ENCODE measurements at regions not wholly inside any gene's neighbourhood (a gene's known extent, or its start where the extent isn't known, plus 50 kb on each side); places are given as distances from the start of the nearest gene placed in this dataset.

GRCh38 chr5:90287036-90287435 is 122.5 kb downstream of the CETN3 start:
- H3K27ac ChIP-seq (ENCODE audit: low read depth, low read length), result no peak overlapping the region

GRCh38 chr5:90285581-90285980 is 124.0 kb downstream of the CETN3 start:
- ChIA-PET POLR2A (ENCODE audit: partially characterized antibody) (no interaction called here), CTCF (ENCODE audit: partially characterized antibody) (no interaction called here)

More at GRCh38 chr5:90287036-90287435, 122.5 kb downstream of the CETN3 start:
- Histone ChIP-seq H3K4me1 (ENCODE audit: insufficient read depth, low read length) (no peaks in the 10 kb centered on the region), H3K4me3 (ENCODE audit: low read length in 2 of 2) (no peak overlapping the region), H3K27me3 (ENCODE audit: insufficient read depth, low read length) (no peaks in the 10 kb centered on the region), H3K9me3 (ENCODE audit: control insufficient read depth in 1 of 2, low read length in 2 of 2) (no peaks in the 10 kb centered on the region), H3K36me3 (ENCODE audit: insufficient read depth, low read length) (no peaks in the 10 kb centered on the region)
- Mint-ChIP-seq H3K27ac (no peak overlapping the region), H3K4me1 (no peaks in the 10 kb centered on the region), H3K27me3 (peaks cover 0 to 3% of the 10 kb centered on the region in 2 donors), H3K36me3 (no peaks in the 10 kb centered on the region), H3K9me3 (peaks cover 0 to 2% (median 0%) of the 10 kb centered on the region in 8 donors), H3K4me3 (no peak overlapping the region)
- POLR2A ChIA-PET (ENCODE audit: partially characterized antibody), result no interaction called here
- CTCF ChIA-PET (ENCODE audit: partially characterized antibody), result no interaction called here
- intact Hi-C loops (cut with micrococcal nuclease), result no loop called here
- no peak for DNase-seq

GRCh38 chr5:90284375-90284774 is 125.2 kb downstream of the CETN3 start:
- no peak overlapping the region for H3K4me3 Mint-ChIP-seq
- intact Hi-C loops (cut with micrococcal nuclease), result no loop called here

More at GRCh38 chr5:90285581-90285980, 124.0 kb downstream of the CETN3 start:
- no peaks in the 10 kb centered on the region for H3K9me3 ChIP-seq (ENCODE audit: control insufficient read depth in 1 of 2, low read length in 2 of 2)
- no peak for DNase-seq
- no peaks in the 10 kb centered on the region for H3K36me3 Mint-ChIP-seq
- H3K27ac Mint-ChIP-seq, result no peak overlapping the region
- H3K4me1 Mint-ChIP-seq, result no peaks in the 10 kb centered on the region
- no peaks in the 10 kb centered on the region for H3K36me3 ChIP-seq (ENCODE audit: insufficient read depth, low read length)
- H3K27ac ChIP-seq (ENCODE audit: low read depth, low read length), result no peak overlapping the region
- no peak overlapping the region for H3K4me3 Mint-ChIP-seq
- intact Hi-C loops (cut with micrococcal nuclease), result no loop called here
- peaks cover 2 to 3% of the 10 kb centered on the region in 2 donors for H3K27me3 Mint-ChIP-seq
- peaks cover 0 to 2% (median 0%) of the 10 kb centered on the region in 8 donors for H3K9me3 Mint-ChIP-seq
- no peaks in the 10 kb centered on the region for H3K4me1 ChIP-seq (ENCODE audit: insufficient read depth, low read length)
- H3K4me3 ChIP-seq (ENCODE audit: low read length in 2 of 2), result no peak overlapping the region
- no peaks in the 10 kb centered on the region for H3K27me3 ChIP-seq (ENCODE audit: insufficient read depth, low read length)

GRCh38 chr5:90279091-90279490 is 130.5 kb downstream of the CETN3 start:
- ChIA-PET POLR2A (ENCODE audit: partially characterized antibody) (no interaction called here), CTCF (ENCODE audit: partially characterized antibody) (no interaction called here)
- H3K4me1 Mint-ChIP-seq, result no peaks in the 10 kb centered on the region
- no peaks in the 10 kb centered on the region for H3K9me3 ChIP-seq (ENCODE audit: control insufficient read depth in 1 of 2, low read length in 2 of 2)
- intact Hi-C loops (cut with micrococcal nuclease), result no loop called here
- H3K4me1 ChIP-seq (ENCODE audit: insufficient read depth, low read length), result no peaks in the 10 kb centered on the region
- peaks cover 3 to 6% of the 10 kb centered on the region in 2 donors for H3K27me3 Mint-ChIP-seq
- no peak overlapping the region for H3K4me3 Mint-ChIP-seq
- H3K27ac Mint-ChIP-seq, result no peak overlapping the region
- H3K36me3 ChIP-seq (ENCODE audit: insufficient read depth, low read length), result no peaks in the 10 kb centered on the region
- no peaks in the 10 kb centered on the region for H3K27me3 ChIP-seq (ENCODE audit: insufficient read depth, low read length)
- no peaks in the 10 kb centered on the region for H3K36me3 Mint-ChIP-seq
- H3K9me3 Mint-ChIP-seq, result peaks cover 0 to 2% (median 0%) of the 10 kb centered on the region in 8 donors
- H3K4me3 ChIP-seq (ENCODE audit: low read length in 2 of 2), result no peak overlapping the region
- no peak overlapping the region for H3K27ac ChIP-seq (ENCODE audit: low read depth, low read length)
- no peak for DNase-seq

More at GRCh38 chr5:90284375-90284774, 125.2 kb downstream of the CETN3 start:
- Mint-ChIP-seq H3K9me3 (no peaks in the 10 kb centered on the region), H3K4me1 (no peaks in the 10 kb centered on the region), H3K36me3 (no peaks in the 10 kb centered on the region), H3K27me3 (peaks cover 2 to 3% of the 10 kb centered on the region in 2 donors), H3K27ac (no peak overlapping the region)
- Histone ChIP-seq H3K36me3 (ENCODE audit: insufficient read depth, low read length) (no peaks in the 10 kb centered on the region), H3K4me3 (ENCODE audit: low read length in 2 of 2) (no peak overlapping the region), H3K4me1 (ENCODE audit: insufficient read depth, low read length) (no peaks in the 10 kb centered on the region), H3K27me3 (ENCODE audit: insufficient read depth, low read length) (no peaks in the 10 kb centered on the region), H3K9me3 (ENCODE audit: control insufficient read depth in 1 of 2, low read length in 2 of 2) (no peaks in the 10 kb centered on the region), H3K27ac (ENCODE audit: low read depth, low read length) (no peak overlapping the region)
- ChIA-PET POLR2A (ENCODE audit: partially characterized antibody) (no interaction called here), CTCF (ENCODE audit: partially characterized antibody) (no interaction called here)
- DNase-seq, result no peak

GRCh38 chr5:90274216-90274615 is 135.3 kb downstream of the CETN3 start:
- Mint-ChIP-seq H3K27ac (no peak overlapping the region), H3K4me3 (no peak overlapping the region), H3K36me3 (no peaks in the 10 kb centered on the region), H3K4me1 (no peaks in the 10 kb centered on the region), H3K27me3 (peaks cover 6% of the 10 kb centered on the region in 2 donors), H3K9me3 (peaks cover 0 to 2% (median 0%) of the 10 kb centered on the region in 8 donors)
- Histone ChIP-seq H3K36me3 (ENCODE audit: insufficient read depth, low read length) (no peaks in the 10 kb centered on the region), H3K4me1 (ENCODE audit: insufficient read depth, low read length) (no peaks in the 10 kb centered on the region), H3K27ac (ENCODE audit: low read depth, low read length) (no peak overlapping the region), H3K9me3 (ENCODE audit: control insufficient read depth in 1 of 2, low read length in 2 of 2) (no peaks in the 10 kb centered on the region), H3K4me3 (ENCODE audit: low read length in 2 of 2) (no peak overlapping the region), H3K27me3 (ENCODE audit: insufficient read depth, low read length) (no peaks in the 10 kb centered on the region)
- POLR2A ChIA-PET (ENCODE audit: partially characterized antibody), result no interaction called here
- intact Hi-C loops (cut with micrococcal nuclease), result no loop called here
- no peak for DNase-seq
- CTCF ChIA-PET (ENCODE audit: partially characterized antibody), result no interaction called here

- peaks cover 0 to 2% (median under 1%) of the 10 kb centered on the region in 4 donors for H3K4me1 Mint-ChIP-seq
Observed at GRCh38 chr5:90267646-90268045, 141.9 kb downstream of the CETN3 start.

GRCh38 chr5:90265545-90265857 is 144.1 kb downstream of the CETN3 start:
- H3K27ac ChIP-seq (ENCODE audit: low read depth, low read length), result no peak overlapping the region
- DNase-seq, result no peak
- intact Hi-C loops (cut with micrococcal nuclease), result no loop called here
- H3K36me3 Mint-ChIP-seq, result no peaks in the 10 kb centered on the region
- POLR2A ChIA-PET (ENCODE audit: partially characterized antibody), result no interaction called here
- peaks cover 0 to 2% (median under 1%) of the 10 kb centered on the region in 4 donors for H3K4me1 Mint-ChIP-seq
- H3K27ac Mint-ChIP-seq, result no peak overlapping the region
- H3K4me3 Mint-ChIP-seq, result no peak overlapping the region
- H3K27me3 Mint-ChIP-seq, result peaks cover 4 to 6% of the 10 kb centered on the region in 2 donors
- H3K9me3 ChIP-seq (ENCODE audit: control insufficient read depth in 1 of 2, low read length in 2 of 2), result no peaks in the 10 kb centered on the region
- no peak overlapping the region for H3K4me3 ChIP-seq (ENCODE audit: low read length in 2 of 2)
- H3K36me3 ChIP-seq (ENCODE audit: insufficient read depth, low read length), result no peaks in the 10 kb centered on the region
- CTCF ChIA-PET (ENCODE audit: partially characterized antibody), result interaction anchor here (0.7 to 2.8 kb wide), 10 partner anchors 9 to 1539 kb away, joined by 3 to 39 read pairs (median 4); no protein-coding TSS in a partner anchor
- no peaks in the 10 kb centered on the region for H3K4me1 ChIP-seq (ENCODE audit: insufficient read depth, low read length)
- H3K9me3 Mint-ChIP-seq, result no peaks in the 10 kb centered on the region
- no peaks in the 10 kb centered on the region for H3K27me3 ChIP-seq (ENCODE audit: insufficient read depth, low read length)

More at GRCh38 chr5:90267646-90268045, 141.9 kb downstream of the CETN3 start:
- Mint-ChIP-seq H3K27me3 (peaks cover 3 to 7% of the 10 kb centered on the region in 2 donors), H3K27ac (no peak overlapping the region), H3K4me3 (no peak overlapping the region), H3K36me3 (no peaks in the 10 kb centered on the region), H3K9me3 (no peaks in the 10 kb centered on the region)
- H3K36me3 ChIP-seq (ENCODE audit: insufficient read depth, low read length), result no peaks in the 10 kb centered on the region
- no peak overlapping the region for H3K4me3 ChIP-seq (ENCODE audit: low read length in 2 of 2)
- H3K27ac ChIP-seq (ENCODE audit: low read depth, low read length), result no peak overlapping the region
- H3K27me3 ChIP-seq (ENCODE audit: insufficient read depth, low read length), result no peaks in the 10 kb centered on the region
- intact Hi-C loops (cut with micrococcal nuclease), result no loop called here
- CTCF ChIA-PET (ENCODE audit: partially characterized antibody), result no interaction called here
- no peak for DNase-seq
- no peaks in the 10 kb centered on the region for H3K4me1 ChIP-seq (ENCODE audit: insufficient read depth, low read length)
- POLR2A ChIA-PET (ENCODE audit: partially characterized antibody), result no interaction called here
- no peaks in the 10 kb centered on the region for H3K9me3 ChIP-seq (ENCODE audit: control insufficient read depth in 1 of 2, low read length in 2 of 2)
